DND-41 (cell line): ENCODE measurements at regions not wholly inside any gene's neighbourhood (a gene's known extent, or its start where the extent isn't known, plus 50 kb on each side); places are given as distances from the start of the nearest gene placed in this dataset.

Experiments used
- ATAC-seq: fragments of 200-7000 bp; cut with Tn5 transposase; 3 replicates; pipeline ENCODE4 v1.9.1; 2021; ENCODE audit warnings: low read depth; ENCODE audit not compliant: insufficient read depth
- DNase-seq: peaks from one replicate; pipeline ENCODE4 v3.0.0-alpha.2; 2020
- H2AFZ ChIP-seq: 2 replicates; pipeline ENCODE4 v1.6.0; 2012; ENCODE audit warnings: low read depth, low read length
- H3K27ac ChIP-seq: 2 replicates; pipeline ENCODE4 v1.5.1; 2012; ENCODE audit warnings: low read length, inconsistent platforms
- H3K27me3 ChIP-seq: fragments of 200-600 bp; sonication (generic); 2 replicates; pipeline ENCODE4 v1.6.0; 2012; ENCODE audit warnings: low read length, mild to moderate bottlenecking, inconsistent platforms; ENCODE audit not compliant: insufficient read depth, poor library complexity
- H3K36me3 ChIP-seq: 2 replicates; pipeline ENCODE4 v1.5.1; 2012; ENCODE audit warnings: low read length, inconsistent platforms; ENCODE audit not compliant: insufficient read depth
- H3K4me1 ChIP-seq: 2 replicates; pipeline ENCODE4 v1.5.1; 2012; ENCODE audit warnings: mild to moderate bottlenecking, low read length; ENCODE audit not compliant: insufficient read depth
- H3K4me2 ChIP-seq: 2 replicates; pipeline ENCODE4 v1.6.0; 2012; ENCODE audit warnings: mild to moderate bottlenecking, moderate library complexity, low read length, inconsistent platforms; ENCODE audit not compliant: insufficient read depth
- H3K4me3 ChIP-seq, 2 experiments: fragments of 200-600 bp in 1 of 2; shearing (Covaris generic) in 1 of 2; 2 replicates each; pipeline ENCODE4 v1.5.1; 2012 to 2016; ENCODE audit warnings: inconsistent platforms in 2 of 2, low read length in 2 of 2, mild to moderate bottlenecking in 2 of 2, low read depth in 1 of 2, moderate library complexity in 1 of 2
- H3K79me2 ChIP-seq: 2 replicates; pipeline ENCODE4 v1.6.0; 2012; ENCODE audit warnings: low read length, inconsistent platforms; ENCODE audit not compliant: insufficient read depth
- H3K9ac ChIP-seq: 2 replicates; pipeline ENCODE4 v1.6.0; 2012; ENCODE audit warnings: low read depth, mild to moderate bottlenecking, inconsistent platforms, low read length, moderate library complexity
- H3K9me3 ChIP-seq: 2 replicates; pipeline ENCODE4 v1.5.1; 2012; ENCODE audit warnings: low read length, moderate library complexity, mild to moderate bottlenecking, inconsistent platforms; ENCODE audit not compliant: insufficient read depth, severe bottlenecking
- H4K20me1 ChIP-seq: 2 replicates; pipeline ENCODE4 v1.6.0; 2012; ENCODE audit warnings: low read length; ENCODE audit not compliant: insufficient read depth
- EZH2 ChIP-seq: IDR thresholded peaks from 3 replicates; pipeline ENCODE4 v1.6.1; 2012; ENCODE audit warnings: borderline replicate concordance, low read depth, mild to moderate bottlenecking, moderate library complexity, low read length, inconsistent platforms; ENCODE audit not compliant: severe bottlenecking
- TF ChIP-seq, protein P1 (sequence below): IDR thresholded peaks from 2 replicates; pipeline ENCODE4 v1.5.1; 2012; ENCODE audit warnings: borderline replicate concordance, low read length, moderate library complexity, mild to moderate bottlenecking; ENCODE audit not compliant: poor library complexity, severe bottlenecking; ENCODE audit errors: extremely low read depth

DNA sequence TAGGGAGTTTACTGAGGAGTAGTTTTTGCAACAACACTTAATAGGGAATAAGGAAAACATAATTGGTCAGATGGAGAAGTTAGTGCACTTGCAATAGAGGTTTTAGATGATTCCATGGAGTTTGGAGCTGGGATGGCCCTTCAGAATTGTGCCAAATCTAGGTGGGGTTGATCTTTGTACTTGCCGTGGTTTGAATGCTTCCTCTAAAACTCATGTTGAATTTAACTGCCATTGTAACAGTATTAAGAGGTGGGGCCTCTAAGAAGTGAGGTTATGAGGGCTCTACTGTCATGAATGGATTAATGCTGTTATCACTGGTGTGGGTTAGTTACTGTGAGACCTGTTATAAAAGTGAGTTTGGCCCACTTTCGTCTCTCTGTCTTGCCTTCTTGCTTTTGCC, 94.4 kb upstream of the BOD1L1 start:
- H3K9me3 ChIP-seq: no peaks in the 10 kb centered on the region
- no peak overlapping the region for H3K27ac ChIP-seq
- H4K20me1 ChIP-seq: no peaks in the 10 kb centered on the region
- H3K4me1 ChIP-seq: no peaks in the 10 kb centered on the region
- ATAC-seq: no peak
- no peak overlapping the region for H2AFZ ChIP-seq
- no peaks in the 10 kb centered on the region for H3K27me3 ChIP-seq
- no peak overlapping the region for H3K4me3 ChIP-seq
- H3K36me3 ChIP-seq: no peaks in the 10 kb centered on the region
- no peaks in the 10 kb centered on the region for H3K79me2 ChIP-seq
- no peak overlapping the region for H3K4me2 ChIP-seq
- no peak for DNase-seq
- H3K9ac ChIP-seq: no peak overlapping the region
- TF ChIP-seq EZH2: no peak
- TF ChIP-seq, protein P1, sequence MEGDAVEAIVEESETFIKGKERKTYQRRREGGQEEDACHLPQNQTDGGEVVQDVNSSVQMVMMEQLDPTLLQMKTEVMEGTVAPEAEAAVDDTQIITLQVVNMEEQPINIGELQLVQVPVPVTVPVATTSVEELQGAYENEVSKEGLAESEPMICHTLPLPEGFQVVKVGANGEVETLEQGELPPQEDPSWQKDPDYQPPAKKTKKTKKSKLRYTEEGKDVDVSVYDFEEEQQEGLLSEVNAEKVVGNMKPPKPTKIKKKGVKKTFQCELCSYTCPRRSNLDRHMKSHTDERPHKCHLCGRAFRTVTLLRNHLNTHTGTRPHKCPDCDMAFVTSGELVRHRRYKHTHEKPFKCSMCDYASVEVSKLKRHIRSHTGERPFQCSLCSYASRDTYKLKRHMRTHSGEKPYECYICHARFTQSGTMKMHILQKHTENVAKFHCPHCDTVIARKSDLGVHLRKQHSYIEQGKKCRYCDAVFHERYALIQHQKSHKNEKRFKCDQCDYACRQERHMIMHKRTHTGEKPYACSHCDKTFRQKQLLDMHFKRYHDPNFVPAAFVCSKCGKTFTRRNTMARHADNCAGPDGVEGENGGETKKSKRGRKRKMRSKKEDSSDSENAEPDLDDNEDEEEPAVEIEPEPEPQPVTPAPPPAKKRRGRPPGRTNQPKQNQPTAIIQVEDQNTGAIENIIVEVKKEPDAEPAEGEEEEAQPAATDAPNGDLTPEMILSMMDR: no peak

- no peak for ATAC-seq
- Histone ChIP-seq H3K9me3 (no peaks in the 10 kb centered on the region), H3K4me2 (no peak overlapping the region), H3K27me3 (no peaks in the 10 kb centered on the region), H3K9ac (no peak overlapping the region), H3K79me2 (no peaks in the 10 kb centered on the region), H3K4me3 (no peak overlapping the region), H4K20me1 (no peaks in the 10 kb centered on the region), H3K27ac (no peak overlapping the region), H3K36me3 (no peaks in the 10 kb centered on the region), H3K4me1 (no peaks in the 10 kb centered on the region), H2AFZ (no peak overlapping the region)
- DNase-seq: no peak
- no peak for TF ChIP-seq EZH2
- TF ChIP-seq, protein P1: no peak
These were observed 95.1 kb upstream of the BOD1L1 start for GRCh38 chr4:13722649-13723048.

DNA sequence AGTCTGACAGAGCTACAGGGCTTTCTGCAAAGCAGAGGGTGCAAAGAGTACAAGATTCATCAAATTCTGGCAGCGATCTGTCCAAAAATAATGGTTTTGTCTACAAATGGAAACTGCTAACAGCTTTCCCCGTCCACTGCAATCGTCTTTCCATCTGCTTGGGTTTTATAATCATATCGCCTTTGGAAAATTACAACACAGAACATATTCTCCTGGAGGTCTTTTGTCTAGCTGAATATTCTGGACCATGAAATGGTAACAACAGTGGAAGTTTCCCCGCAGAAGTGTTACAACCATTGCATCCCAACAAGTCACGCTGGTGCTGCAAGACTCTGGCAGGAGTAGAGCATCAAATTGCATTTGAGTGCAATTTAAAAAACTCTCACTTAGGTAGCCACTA, 101.2 kb upstream of the BOD1L1 start:
- Histone ChIP-seq H3K4me2 (no peak overlapping the region), H3K9ac (no peak overlapping the region), H3K4me1 (no peaks in the 10 kb centered on the region), H2AFZ (no peak overlapping the region), H3K27me3 (no peaks in the 10 kb centered on the region), H3K36me3 (no peaks in the 10 kb centered on the region), H3K27ac (no peak overlapping the region), H4K20me1 (no peaks in the 10 kb centered on the region), H3K4me3 (no peak overlapping the region), H3K9me3 (no peaks in the 10 kb centered on the region), H3K79me2 (no peaks in the 10 kb centered on the region)
- no peak for ATAC-seq
- TF ChIP-seq, protein P1: no peak
- TF ChIP-seq EZH2: no peak
- no peak for DNase-seq

- H4K20me1 ChIP-seq: no peaks in the 10 kb centered on the region
- no peak for ATAC-seq
- no peaks in the 10 kb centered on the region for H3K79me2 ChIP-seq
- TF ChIP-seq, protein P1: no peak
- no peak for TF ChIP-seq EZH2
- no peak for DNase-seq
- no peak overlapping the region for H3K4me3 ChIP-seq
- H3K27ac ChIP-seq: no peak overlapping the region
- no peaks in the 10 kb centered on the region for H3K9me3 ChIP-seq
- no peaks in the 10 kb centered on the region for H3K4me1 ChIP-seq
- no peak overlapping the region for H3K9ac ChIP-seq
- no peak overlapping the region for H3K4me2 ChIP-seq
- H2AFZ ChIP-seq: no peak overlapping the region
- no peaks in the 10 kb centered on the region for H3K36me3 ChIP-seq
- no peaks in the 10 kb centered on the region for H3K27me3 ChIP-seq
These were observed 103.5 kb upstream of the BOD1L1 start for GRCh38 chr4:13731019-13731418.
